Stimulated activated CD4-positive, alpha-beta T cell treated with anti-CD3 and anti-CD28 coated beads, TNF-alpha, amount 100 ng/mL, for 24 hours (primary cell): ENCODE measurements at regions not wholly inside any gene's neighbourhood (a gene's known extent, or its start where the extent isn't known, plus 50 kb on each side); places are given as distances from the start of the nearest gene placed in this dataset.

Source experiments
- DNase-seq, 3 experiments: peaks; one replicate each; pipeline ENCODE4 v3.0.0-alpha.2; 2020; ENCODE audit warnings: low read depth in 3 of 3

DNA sequence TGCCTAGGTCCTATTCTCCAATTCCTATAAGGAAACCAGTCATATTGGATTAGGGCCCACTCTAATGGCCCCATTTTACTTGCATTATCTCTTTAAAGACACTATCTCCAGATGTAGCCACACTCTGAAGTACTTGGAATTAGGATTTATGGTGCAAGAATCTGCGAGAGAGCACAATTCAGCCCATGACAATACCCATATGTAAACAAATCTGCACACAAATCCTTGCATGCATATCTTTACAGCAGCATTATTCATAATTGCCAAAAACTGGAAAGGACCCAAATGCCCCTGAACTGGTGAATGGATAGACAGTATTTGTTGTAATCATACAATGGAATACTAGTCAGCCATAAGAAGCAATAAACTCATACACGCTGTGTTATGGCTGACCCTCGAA is 229.8 kb upstream of the ADAMTS5 start:
- no peak for DNase-seq

DNA sequence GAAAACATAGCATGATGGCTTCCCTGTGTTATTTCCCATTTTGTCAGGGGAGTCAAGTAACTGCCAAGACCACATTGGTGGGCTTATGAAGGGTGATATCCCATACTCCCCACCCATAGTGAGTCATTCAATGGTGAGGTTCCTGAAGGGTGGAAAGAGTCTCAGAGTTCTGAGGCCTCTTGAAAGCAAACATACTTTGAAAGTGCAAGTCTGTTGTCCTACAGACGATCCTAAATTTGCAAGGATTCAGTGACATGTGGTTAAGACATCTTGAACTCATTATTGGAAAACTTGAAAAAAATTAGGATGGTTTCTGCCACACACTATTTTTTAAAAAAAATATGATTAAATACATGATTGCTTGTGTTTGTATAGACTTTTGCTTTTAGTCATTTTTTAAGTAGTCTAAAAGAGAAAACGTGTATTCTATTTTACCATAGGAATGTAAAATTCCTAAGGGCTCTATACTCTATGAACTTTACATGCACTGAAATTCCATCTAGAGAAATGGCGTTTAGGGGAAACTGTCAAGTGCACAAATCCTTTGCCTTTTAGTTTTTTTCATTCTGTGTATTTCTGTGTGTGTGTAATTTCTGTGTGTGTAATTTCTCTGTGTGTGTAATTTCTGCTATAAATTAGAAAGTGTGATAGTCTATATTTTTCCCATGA is 225.5 kb upstream of the ADAMTS5 start:
- DNase-seq = no peak

GRCh38 chr21:27190601-27191000 is 223.7 kb upstream of the ADAMTS5 start:
- no peak for DNase-seq

GRCh38 chr21:27189870-27190269 is 223.0 kb upstream of the ADAMTS5 start:
- DNase-seq = no peak

DNA sequence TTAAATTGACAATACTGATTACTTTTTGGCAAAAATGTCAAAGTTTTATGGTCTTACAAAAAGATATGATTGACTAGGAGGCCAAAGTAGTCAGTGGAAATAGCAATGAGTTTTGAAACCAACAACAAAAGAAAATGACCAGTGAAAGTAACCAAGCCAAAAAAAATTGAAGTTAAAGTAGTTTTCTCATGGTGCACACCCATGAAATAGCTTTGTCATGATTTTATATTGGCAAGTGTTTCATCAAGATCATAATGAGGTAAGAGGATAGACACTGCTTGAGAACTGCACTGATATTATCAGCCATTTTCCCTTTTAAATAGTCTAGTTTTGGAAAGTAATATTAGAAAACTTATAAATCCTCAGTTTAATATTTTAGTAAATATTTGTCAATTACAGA is 206.2 kb upstream of the ADAMTS5 start:
- DNase-seq = no peak

- no peak for DNase-seq
Observed at GRCh38 chr21:27171707-27172106, 204.8 kb upstream of the ADAMTS5 start.

GRCh38 chr21:27168084-27168483 is 201.2 kb upstream of the ADAMTS5 start:
- no peak for DNase-seq

- DNase-seq = no peak
Observed at GRCh38 chr21:27164208-27165177, 197.6 kb upstream of the ADAMTS5 start.

- no peak for DNase-seq
Observed at GRCh38 chr21:27158967-27159366, 192.1 kb upstream of the ADAMTS5 start.

DNA sequence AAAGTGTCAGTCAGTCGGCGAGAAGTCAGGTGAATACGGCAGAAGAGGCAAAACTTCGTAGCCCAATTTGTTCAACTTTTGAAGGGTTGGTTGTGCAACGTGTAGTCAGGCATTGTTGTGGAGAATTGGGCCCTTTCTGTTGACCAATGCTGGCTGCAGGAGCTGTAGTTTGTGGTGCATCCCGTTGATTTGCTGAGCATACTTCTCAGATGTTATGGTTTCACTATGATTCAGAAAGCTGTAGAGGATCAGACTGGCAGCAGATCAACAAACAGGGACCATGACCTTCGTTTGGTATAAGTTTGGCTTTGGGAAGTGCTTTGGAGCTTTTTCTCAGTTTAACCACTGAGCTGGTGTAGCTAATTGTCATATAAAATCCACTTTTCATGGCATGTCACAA is 190.2 kb upstream of the ADAMTS5 start:
- DNase-seq = no peak

DNA sequence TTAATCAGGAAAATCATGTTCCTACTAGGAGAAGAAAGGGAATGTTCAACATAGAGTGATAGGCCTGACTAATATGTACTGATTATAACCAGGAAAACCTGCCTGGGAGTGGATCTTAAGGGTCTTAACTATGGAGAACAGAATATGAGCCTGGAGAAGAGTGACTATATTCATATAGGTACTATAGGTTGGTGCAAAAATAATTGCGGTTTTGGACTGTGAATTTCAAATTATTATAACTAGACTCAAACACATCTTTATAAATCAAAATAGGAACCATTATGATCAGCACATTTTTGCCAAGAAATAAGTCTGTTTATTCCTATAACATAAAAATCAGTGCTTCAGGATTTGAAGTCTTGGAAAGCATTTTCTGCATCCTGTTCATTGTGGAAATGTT is 189.8 kb upstream of the ADAMTS5 start:
- DNase-seq = no peak

- DNase-seq = no peak
Observed at GRCh38 chr21:27155130-27155500, 188.2 kb upstream of the ADAMTS5 start.

- no peak for DNase-seq
Observed at GRCh38 chr21:27154451-27155129, 187.7 kb upstream of the ADAMTS5 start.

DNA sequence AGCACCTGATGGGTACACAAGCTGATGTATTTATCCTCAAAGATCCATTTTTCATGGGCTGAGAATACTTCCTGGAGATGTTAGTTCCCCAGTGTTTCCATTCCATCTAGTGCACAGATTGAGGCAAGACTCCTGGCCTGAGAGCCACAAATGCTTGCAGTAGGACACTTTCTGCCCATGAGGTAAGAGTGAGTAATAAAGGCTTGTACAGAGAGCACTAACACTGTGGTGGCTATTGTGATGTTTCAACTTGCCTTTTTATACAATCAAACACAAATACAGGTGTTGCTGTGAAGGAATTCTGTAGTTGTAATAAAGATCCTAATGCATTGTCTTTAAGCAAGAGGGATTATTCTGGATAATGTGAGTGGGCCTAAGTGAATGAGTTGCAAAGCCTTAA is 186.1 kb upstream of the ADAMTS5 start:
- no peak for DNase-seq

GRCh38 chr21:27149034-27149433 is 182.1 kb upstream of the ADAMTS5 start:
- no peak for DNase-seq

DNA sequence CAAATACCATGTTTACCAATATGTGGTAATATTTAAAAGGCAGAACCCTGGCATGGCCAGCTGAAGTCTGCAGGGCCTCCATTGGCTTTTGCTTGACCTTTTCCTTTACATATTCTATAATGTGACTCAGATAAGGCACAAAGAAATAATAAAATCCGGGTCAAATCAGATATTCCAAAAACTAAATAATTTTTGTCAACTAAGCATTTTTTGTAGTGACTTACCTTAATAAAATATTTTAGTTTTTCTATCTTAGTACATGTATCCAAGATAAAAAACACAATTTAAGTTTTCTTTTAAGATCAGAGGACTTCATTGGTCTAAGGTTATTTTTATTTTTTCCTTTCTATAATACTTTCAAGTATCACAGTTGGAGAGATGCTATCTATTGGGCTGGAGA is 179.4 kb upstream of the ADAMTS5 start:
- no peak for DNase-seq

- no peak for DNase-seq
Observed at GRCh38 chr21:27145134-27145798, 178.4 kb upstream of the ADAMTS5 start.

GRCh38 chr21:27143476-27143875 is 176.6 kb upstream of the ADAMTS5 start:
- DNase-seq = no peak

DNA sequence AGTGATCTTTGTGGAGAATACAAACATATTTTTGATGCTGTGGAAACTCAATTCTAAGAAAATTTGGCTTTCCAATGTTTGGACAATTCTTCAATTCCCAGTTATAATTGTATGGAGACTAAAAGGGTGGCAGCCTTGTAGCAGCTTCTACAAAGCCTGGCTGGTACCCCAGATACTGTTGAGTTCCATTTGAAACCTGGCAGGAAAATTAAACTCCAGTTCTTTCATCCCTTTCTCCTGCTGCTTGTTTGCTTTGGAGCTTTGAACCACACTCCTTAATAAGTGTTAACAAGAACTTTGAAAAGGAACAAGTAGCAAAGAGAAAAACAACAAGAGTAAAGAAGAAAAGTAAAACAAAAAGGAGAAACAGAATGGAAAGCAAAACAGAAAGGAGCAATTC is 172.6 kb upstream of the ADAMTS5 start:
- DNase-seq = no peak

DNA sequence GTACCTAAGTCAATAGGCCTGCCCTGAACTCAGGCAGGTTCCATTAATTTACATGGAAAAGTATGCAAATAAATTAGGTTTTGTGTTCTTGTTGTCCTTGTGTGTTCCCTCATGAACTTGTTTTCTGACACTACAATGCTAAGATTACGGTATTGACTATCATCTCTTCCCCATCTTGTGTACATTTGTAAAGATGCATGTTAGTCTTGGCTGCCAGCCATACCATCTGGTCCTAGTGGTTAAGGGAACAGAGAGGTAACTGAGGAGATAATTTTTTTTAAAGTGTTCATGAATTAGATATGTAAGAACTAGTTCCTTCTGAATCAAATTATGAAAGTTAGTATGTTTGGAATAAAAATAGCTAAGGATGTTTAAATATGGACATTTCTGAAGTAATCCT is 167.6 kb upstream of the ADAMTS5 start:
- DNase-seq = no peak

DNA sequence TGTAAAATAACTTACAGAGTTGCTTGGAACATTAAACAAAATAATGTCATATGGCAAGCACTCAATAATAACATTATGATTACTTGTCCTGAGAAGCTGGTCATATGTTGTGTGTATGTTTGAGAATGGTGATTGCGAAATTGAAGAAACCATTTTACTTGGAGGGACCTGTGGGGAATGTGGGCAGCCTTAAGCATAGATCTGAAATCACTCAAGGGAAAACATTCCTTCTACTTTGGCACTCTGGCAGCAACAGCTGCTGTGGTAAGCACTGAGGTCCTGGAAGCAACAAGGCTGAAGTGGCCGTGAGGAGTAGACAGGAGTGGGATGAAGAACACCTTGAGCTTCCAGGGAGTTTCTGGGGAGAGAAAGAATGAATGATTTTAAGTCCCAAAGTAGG is 165.4 kb upstream of the ADAMTS5 start:
- no peak for DNase-seq

DNA sequence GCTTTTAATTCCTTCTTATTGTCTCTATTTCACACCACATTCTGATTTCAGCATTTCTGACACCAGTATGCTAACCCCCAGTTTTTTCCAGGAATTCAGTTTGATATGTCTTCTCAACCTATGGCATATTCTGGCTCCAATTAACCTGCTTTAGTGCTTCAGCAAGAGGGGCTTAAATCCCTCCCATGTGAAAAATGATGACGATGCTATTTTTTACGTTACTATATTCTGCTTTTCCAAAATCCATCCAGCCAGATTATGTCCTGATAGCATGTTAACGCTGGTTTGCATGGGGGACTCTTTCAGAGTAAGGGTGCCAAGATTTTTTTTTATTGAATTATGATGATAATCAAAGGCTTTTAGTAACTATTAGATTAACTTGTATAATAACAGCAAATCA is 163.3 kb upstream of the ADAMTS5 start:
- DNase-seq = no peak
